WTC11 (cell line): ENCODE measurements at regions not wholly inside any gene's neighbourhood (a gene's known extent, or its start where the extent isn't known, plus 50 kb on each side); places are given as distances from the start of the nearest gene placed in this dataset.

ENCODE experiments used
- ATAC-seq: fragments of 200-7000 bp; cut with Tn5 transposase; 2 replicates; pipeline ENCODE4 v1.10.0; 2021; ENCODE audit warnings: mild to moderate bottlenecking, moderate library complexity
- CTCF ChIA-PET: fragments of 300-600 bp; sonication (Branson Sonifier 250); formaldehyde crosslinking; loops from one replicate; lab custom pipeline; 2021; ENCODE audit warnings: antibody characterized with exemption; lab: Charles Lee
- POLR2A ChIA-PET: fragments of 350-600 bp; sonication (Branson Sonifier 250); formaldehyde crosslinking; loops from one replicate; lab custom pipeline; 2021; ENCODE audit warnings: antibody characterized with exemption; lab: Charles Lee
- DNase-seq: peaks from one replicate; pipeline ENCODE4 v3.0.0; 2021; ENCODE audit warnings: low spot score
- H3K27ac Mint-ChIP-seq: 2 replicates; pipeline ENCODE4 v1.8.0; 2021; ENCODE audit warnings: mixed read lengths
- H3K27me3 Mint-ChIP-seq: 2 replicates; pipeline ENCODE4 v1.8.0; 2021; ENCODE audit warnings: low read depth, mild to moderate bottlenecking, moderate library complexity, mixed read lengths
- H3K36me3 Mint-ChIP-seq: 2 replicates; pipeline ENCODE4 v1.8.0; 2021; ENCODE audit warnings: mixed read lengths
- H3K4me1 Mint-ChIP-seq: 2 replicates; pipeline ENCODE4 v1.8.0; 2022; ENCODE audit warnings: mixed read lengths
- H3K4me3 Mint-ChIP-seq: 2 replicates; pipeline ENCODE4 v1.8.0; 2021; ENCODE audit warnings: mild to moderate bottlenecking, moderate library complexity, mixed read lengths
- H3K9me3 Mint-ChIP-seq: 2 replicates; pipeline ENCODE4 v1.8.0; 2021; ENCODE audit warnings: mixed read lengths
- ATF2 ChIP-seq: sonication (generic); formaldehyde crosslinking; IDR thresholded peaks from 2 replicates; pipeline ENCODE4 v1.8.1; 2022; ENCODE audit warnings: low read depth, missing genetic modification reagents, borderline replicate concordance
- E2F1 ChIP-seq: sonication (generic); formaldehyde crosslinking; IDR thresholded peaks from 2 replicates; pipeline ENCODE4 v1.8.0; 2022; ENCODE audit warnings: mild to moderate bottlenecking, missing genetic modification reagents
- FOXP1 ChIP-seq: sonication (generic); formaldehyde crosslinking; IDR thresholded peaks from 2 replicates; pipeline ENCODE4 v1.8.0; 2022; ENCODE audit warnings: missing genetic modification reagents, mild to moderate bottlenecking, moderate library complexity, borderline replicate concordance
- IRF1 ChIP-seq: sonication (generic); formaldehyde crosslinking; IDR thresholded peaks from 2 replicates; pipeline ENCODE4 v1.8.0; 2023; ENCODE audit warnings: missing genetic modification reagents
- NR2C2 ChIP-seq: sonication (generic); formaldehyde crosslinking; IDR thresholded peaks from 2 replicates; pipeline ENCODE4 v1.8.0; 2022; ENCODE audit warnings: mild to moderate bottlenecking, missing genetic modification reagents
- PRDM15 ChIP-seq: sonication (generic); formaldehyde crosslinking; IDR thresholded peaks from 2 replicates; pipeline ENCODE4 v1.8.0; 2022; ENCODE audit warnings: missing genetic modification reagents
- RELA ChIP-seq: sonication (generic); formaldehyde crosslinking; IDR thresholded peaks from 2 replicates; pipeline ENCODE4 v1.8.1; 2022; ENCODE audit warnings: missing genetic modification reagents, mild to moderate bottlenecking, borderline replicate concordance
- TEAD4 ChIP-seq: sonication (generic); formaldehyde crosslinking; IDR thresholded peaks from 2 replicates; pipeline ENCODE4 v1.8.0; 2022; ENCODE audit warnings: mild to moderate bottlenecking, missing genetic modification reagents
- ZNF317 ChIP-seq: sonication (generic); formaldehyde crosslinking; IDR thresholded peaks from 2 replicates; pipeline ENCODE4 v1.8.1; 2023; ENCODE audit warnings: low read depth, mild to moderate bottlenecking, moderate library complexity, missing genetic modification reagents, borderline replicate concordance
- TF ChIP-seq, protein P1 (sequence below): sonication (generic); formaldehyde crosslinking; IDR thresholded peaks from 2 replicates; pipeline ENCODE4 v1.8.1; 2023; ENCODE audit warnings: mild to moderate bottlenecking, missing genetic modification reagents, borderline replicate concordance
- TF ChIP-seq, protein P2 (sequence below): sonication (generic); formaldehyde crosslinking; IDR thresholded peaks from 2 replicates; pipeline ENCODE4 v1.8.0; 2022; ENCODE audit warnings: mild to moderate bottlenecking, missing genetic modification reagents
- TF ChIP-seq, protein P3 (sequence below): sonication (generic); formaldehyde crosslinking; IDR thresholded peaks from 2 replicates; pipeline ENCODE4 v1.8.0; 2022; ENCODE audit warnings: mild to moderate bottlenecking, missing genetic modification reagents

GRCh38 chr6:143583542-143584327, 72.2 kb upstream of the FUCA2 start:
- ChIA-PET POLR2A (no interaction called here), CTCF (no interaction called here)
- H3K9me3 Mint-ChIP-seq = peaks cover 3% of the 10 kb centered on the region; the same call in 1 of the 2 replicates
- H3K4me3 Mint-ChIP-seq = no peak overlapping the region
- no peaks in the 10 kb centered on the region for H3K27me3 Mint-ChIP-seq
- ATAC-seq (no peak), DNase-seq (no peak)
- 0 out of 2 replicates have a peak, but pooled peaks cover 2% of the 10 kb centered on the region for H3K36me3 Mint-ChIP-seq
- TF ChIP-seq RELA (CRISPR knock-in tag) = no peak
- TF ChIP-seq PRDM15 = no peak
- peaks cover 4% of the 10 kb centered on the region for H3K4me1 Mint-ChIP-seq
- H3K27ac Mint-ChIP-seq = no peak overlapping the region

GRCh38 chr6:143581835-143582480, 70.4 kb upstream of the FUCA2 start:
- ATAC-seq = no peak

GRCh38 chr6:143579703-143580102, 68.2 kb upstream of the FUCA2 start:
- Mint-ChIP-seq H3K27ac (no peak overlapping the region), H3K9me3 (peaks cover 7% of the 10 kb centered on the region), H3K36me3 (0 out of 2 replicates have a peak, but pooled peaks cover 2% of the 10 kb centered on the region), H3K27me3 (no peaks in the 10 kb centered on the region), H3K4me3 (no peak overlapping the region), H3K4me1 (peaks cover 14% of the 10 kb centered on the region)
- ATAC-seq = no peak
- TF ChIP-seq ATF2 (CRISPR knock-in tag) (no peak), TEAD4 (no peak), IRF1 (CRISPR knock-in tag) (no peak), ZNF317 (CRISPR knock-in tag) (no peak), E2F1 (CRISPR knock-in tag) (no peak), NR2C2 (CRISPR knock-in tag) (no peak)
- TF ChIP-seq, protein P1, sequence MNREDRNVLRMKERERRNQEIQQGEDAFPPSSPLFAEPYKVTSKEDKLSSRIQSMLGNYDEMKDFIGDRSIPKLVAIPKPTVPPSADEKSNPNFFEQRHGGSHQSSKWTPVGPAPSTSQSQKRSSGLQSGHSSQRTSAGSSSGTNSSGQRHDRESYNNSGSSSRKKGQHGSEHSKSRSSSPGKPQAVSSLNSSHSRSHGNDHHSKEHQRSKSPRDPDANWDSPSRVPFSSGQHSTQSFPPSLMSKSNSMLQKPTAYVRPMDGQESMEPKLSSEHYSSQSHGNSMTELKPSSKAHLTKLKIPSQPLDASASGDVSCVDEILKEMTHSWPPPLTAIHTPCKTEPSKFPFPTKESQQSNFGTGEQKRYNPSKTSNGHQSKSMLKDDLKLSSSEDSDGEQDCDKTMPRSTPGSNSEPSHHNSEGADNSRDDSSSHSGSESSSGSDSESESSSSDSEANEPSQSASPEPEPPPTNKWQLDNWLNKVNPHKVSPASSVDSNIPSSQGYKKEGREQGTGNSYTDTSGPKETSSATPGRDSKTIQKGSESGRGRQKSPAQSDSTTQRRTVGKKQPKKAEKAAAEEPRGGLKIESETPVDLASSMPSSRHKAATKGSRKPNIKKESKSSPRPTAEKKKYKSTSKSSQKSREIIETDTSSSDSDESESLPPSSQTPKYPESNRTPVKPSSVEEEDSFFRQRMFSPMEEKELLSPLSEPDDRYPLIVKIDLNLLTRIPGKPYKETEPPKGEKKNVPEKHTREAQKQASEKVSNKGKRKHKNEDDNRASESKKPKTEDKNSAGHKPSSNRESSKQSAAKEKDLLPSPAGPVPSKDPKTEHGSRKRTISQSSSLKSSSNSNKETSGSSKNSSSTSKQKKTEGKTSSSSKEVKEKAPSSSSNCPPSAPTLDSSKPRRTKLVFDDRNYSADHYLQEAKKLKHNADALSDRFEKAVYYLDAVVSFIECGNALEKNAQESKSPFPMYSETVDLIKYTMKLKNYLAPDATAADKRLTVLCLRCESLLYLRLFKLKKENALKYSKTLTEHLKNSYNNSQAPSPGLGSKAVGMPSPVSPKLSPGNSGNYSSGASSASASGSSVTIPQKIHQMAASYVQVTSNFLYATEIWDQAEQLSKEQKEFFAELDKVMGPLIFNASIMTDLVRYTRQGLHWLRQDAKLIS (CRISPR knock-in tag) = no peak
- POLR2A ChIA-PET = no interaction called here
- CTCF ChIA-PET = interaction anchor here (0.9 to 1.0 kb wide), 2 partner anchors 24 to 360 kb away, joined by 3 read pairs; no protein-coding TSS in a partner anchor
- no peak for DNase-seq

More at GRCh38 chr6:143581835-143582480, 70.4 kb upstream of the FUCA2 start:
- no peak overlapping the region for H3K4me3 Mint-ChIP-seq
- TF ChIP-seq, protein P2, sequence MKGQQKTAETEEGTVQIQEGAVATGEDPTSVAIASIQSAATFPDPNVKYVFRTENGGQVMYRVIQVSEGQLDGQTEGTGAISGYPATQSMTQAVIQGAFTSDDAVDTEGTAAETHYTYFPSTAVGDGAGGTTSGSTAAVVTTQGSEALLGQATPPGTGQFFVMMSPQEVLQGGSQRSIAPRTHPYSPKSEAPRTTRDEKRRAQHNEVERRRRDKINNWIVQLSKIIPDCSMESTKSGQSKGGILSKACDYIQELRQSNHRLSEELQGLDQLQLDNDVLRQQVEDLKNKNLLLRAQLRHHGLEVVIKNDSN = no peak
- TF ChIP-seq, protein P3, sequence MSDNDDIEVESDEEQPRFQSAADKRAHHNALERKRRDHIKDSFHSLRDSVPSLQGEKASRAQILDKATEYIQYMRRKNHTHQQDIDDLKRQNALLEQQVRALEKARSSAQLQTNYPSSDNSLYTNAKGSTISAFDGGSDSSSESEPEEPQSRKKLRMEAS (CRISPR knock-in tag) = no peak
- TF ChIP-seq FOXP1 = no peak
- TF ChIP-seq, all 79 proteins: peak for 0
- Mint-ChIP-seq H3K27me3 (no peaks in the 10 kb centered on the region), H3K9me3 (peaks cover 7% of the 10 kb centered on the region), H3K27ac (no peak overlapping the region), H3K36me3 (0 out of 2 replicates have a peak, but pooled peaks cover 2% of the 10 kb centered on the region), H3K4me1 (peaks cover 11% of the 10 kb centered on the region)
- no peak for DNase-seq
- POLR2A ChIA-PET = no interaction called here
- CTCF ChIA-PET = no interaction called here
